ENCODE measurements at regions not wholly inside any gene's neighbourhood (a gene's known extent, or its start where the extent isn't known, plus 50 kb on each side); places are given as distances from the start of the nearest gene placed in this dataset.

GRCh38 chr6:133160536-133160935 is 80.6 kb upstream of the EYA4 start:
- FAIRE-seq (no peak), DNase-seq (ENCODE audit: extremely low spot score, insufficient read length, low read depth) (no peak)

- no peak for FAIRE-seq
- DNase-seq (ENCODE audit: extremely low spot score, insufficient read length, low read depth): no peak
These were observed 75.9 kb upstream of the EYA4 start for GRCh38 chr6:133165235-133165634.

GRCh38 chr6:133166766-133167165 is 74.4 kb upstream of the EYA4 start:
- no peak for DNase-seq (ENCODE audit: extremely low spot score, insufficient read length, low read depth)
- FAIRE-seq: no peak

GRCh38 chr6:133169901-133170300 is 71.3 kb upstream of the EYA4 start:
- DNase-seq (ENCODE audit: extremely low spot score, insufficient read length, low read depth): no peak
- no peak for FAIRE-seq

GRCh38 chr6:133170602-133171001 is 70.6 kb upstream of the EYA4 start:
- FAIRE-seq (no peak), DNase-seq (ENCODE audit: extremely low spot score, insufficient read length, low read depth) (no peak)

- FAIRE-seq (no peak), DNase-seq (ENCODE audit: extremely low spot score, insufficient read length, low read depth) (no peak)
These were observed 69.1 kb upstream of the EYA4 start for GRCh38 chr6:133171989-133172604.

- no peak for FAIRE-seq
- no peak for DNase-seq (ENCODE audit: extremely low spot score, insufficient read length, low read depth)
These were observed 67.9 kb upstream of the EYA4 start for GRCh38 chr6:133173276-133173675.

GRCh38 chr6:133179481-133179880 is 61.7 kb upstream of the EYA4 start:
- no peak for DNase-seq (ENCODE audit: extremely low spot score, insufficient read length, low read depth)
- no peak for FAIRE-seq

- no peak for FAIRE-seq
- no peak for DNase-seq (ENCODE audit: extremely low spot score, insufficient read length, low read depth)
These were observed 57.5 kb upstream of the EYA4 start for GRCh38 chr6:133183691-133184090.

- no peak for DNase-seq (ENCODE audit: extremely low spot score, insufficient read length, low read depth)
- FAIRE-seq: no peak
These were observed 56.3 kb upstream of the EYA4 start for GRCh38 chr6:133184798-133185372.

GRCh38 chr6:133185731-133186130 is 55.4 kb upstream of the EYA4 start:
- FAIRE-seq: no peak
- DNase-seq (ENCODE audit: extremely low spot score, insufficient read length, low read depth): no peak

GRCh38 chr6:133187114-133187513 is 54.0 kb upstream of the EYA4 start:
- DNase-seq (ENCODE audit: extremely low spot score, insufficient read length, low read depth) (no peak), FAIRE-seq (no peak)

- no peak for FAIRE-seq
- DNase-seq (ENCODE audit: extremely low spot score, insufficient read length, low read depth): no peak
These were observed 53.3 kb upstream of the EYA4 start for GRCh38 chr6:133187657-133188453.

- FAIRE-seq (no peak), DNase-seq (ENCODE audit: extremely low spot score, insufficient read length, low read depth) (no peak)
These were observed 50.2 kb upstream of the EYA4 start for GRCh38 chr6:133190912-133191311.

GRCh38 chr6:133191323-133191722 is 49.8 kb upstream of the EYA4 start:
- FAIRE-seq (no peak), DNase-seq (ENCODE audit: extremely low spot score, insufficient read length, low read depth) (no peak)

All from GM18507 (cell line).